HCT116 (cell line): ENCODE measurements at regions not wholly inside any gene's neighbourhood (a gene's known extent, or its start where the extent isn't known, plus 50 kb on each side); places are given as distances from the start of the nearest gene placed in this dataset.

Source experiments
- CEBPB ChIP-seq: IDR thresholded peaks from 2 replicates; pipeline ENCODE4 v1.6.1; 2012; ENCODE audit warnings: low read depth
- EZH2 ChIP-seq: fragments of 200-600 bp; sonication (generic); IDR thresholded peaks from 2 replicates; pipeline ENCODE4 v1.6.1; 2017; ENCODE audit warnings: antibody characterized with exemption, mixed run types
- POLR2A ChIP-seq: IDR thresholded peaks from 2 replicates; pipeline ENCODE4 v1.7.0; 2011; ENCODE audit warnings: borderline replicate concordance; ENCODE audit not compliant: insufficient read depth, insufficient read length; ENCODE audit errors: extremely low read depth
- TF ChIP-seq, protein P1 (sequence below), 3 experiments: fragments of 200-600 bp in 1 of 3; sonication (generic) in 1 of 3; IDR thresholded peaks in 2 of 3; conservative IDR thresholded peaks in 1 of 3; 2 replicates each; pipeline ENCODE4 v1.5.1; 2012 to 2017; ENCODE audit warnings: low read depth in 2 of 3, low read length in 2 of 3, antibody characterized with exemption in 1 of 3, borderline replicate concordance in 1 of 3, control low read depth in 1 of 3, mild to moderate bottlenecking in 1 of 3, mixed read lengths in 1 of 3, mixed run types in 1 of 3, moderate library complexity in 1 of 3; ENCODE audit not compliant: insufficient read depth in 1 of 3

DNA sequence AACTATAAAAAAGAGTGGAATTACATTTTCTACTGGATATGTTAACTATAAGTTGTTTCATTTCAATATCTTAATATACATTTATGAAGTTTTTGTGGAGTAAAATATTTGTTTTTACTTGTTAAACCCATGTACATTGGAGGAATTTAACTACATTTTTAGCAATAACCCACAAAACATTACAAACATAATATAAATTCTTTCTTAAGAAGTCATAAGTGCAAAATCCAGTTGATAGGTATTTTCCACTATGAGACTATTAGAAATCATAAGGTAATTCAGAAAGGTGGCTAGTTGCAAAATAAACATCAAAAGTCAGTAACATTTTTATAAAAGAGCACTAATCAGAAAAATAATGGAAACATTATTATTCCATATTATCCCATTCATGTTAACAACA lies 73.9 kb upstream of the RRP15 start:
- no peak for TF ChIP-seq CEBPB
- no peak for TF ChIP-seq POLR2A
- TF ChIP-seq, protein P1, sequence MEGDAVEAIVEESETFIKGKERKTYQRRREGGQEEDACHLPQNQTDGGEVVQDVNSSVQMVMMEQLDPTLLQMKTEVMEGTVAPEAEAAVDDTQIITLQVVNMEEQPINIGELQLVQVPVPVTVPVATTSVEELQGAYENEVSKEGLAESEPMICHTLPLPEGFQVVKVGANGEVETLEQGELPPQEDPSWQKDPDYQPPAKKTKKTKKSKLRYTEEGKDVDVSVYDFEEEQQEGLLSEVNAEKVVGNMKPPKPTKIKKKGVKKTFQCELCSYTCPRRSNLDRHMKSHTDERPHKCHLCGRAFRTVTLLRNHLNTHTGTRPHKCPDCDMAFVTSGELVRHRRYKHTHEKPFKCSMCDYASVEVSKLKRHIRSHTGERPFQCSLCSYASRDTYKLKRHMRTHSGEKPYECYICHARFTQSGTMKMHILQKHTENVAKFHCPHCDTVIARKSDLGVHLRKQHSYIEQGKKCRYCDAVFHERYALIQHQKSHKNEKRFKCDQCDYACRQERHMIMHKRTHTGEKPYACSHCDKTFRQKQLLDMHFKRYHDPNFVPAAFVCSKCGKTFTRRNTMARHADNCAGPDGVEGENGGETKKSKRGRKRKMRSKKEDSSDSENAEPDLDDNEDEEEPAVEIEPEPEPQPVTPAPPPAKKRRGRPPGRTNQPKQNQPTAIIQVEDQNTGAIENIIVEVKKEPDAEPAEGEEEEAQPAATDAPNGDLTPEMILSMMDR (IDR thresholded peaks at IDR 0.05 in 2 of 3, conservative IDR thresholded peaks at IDR 0.05 in 1 of 3; ENCODE audit: borderline replicate concordance in 1 of 3, insufficient read depth in 1 of 3, low read depth in 2 of 3, low read length in 2 of 3): no peak
- TF ChIP-seq EZH2: no peak
